Common myeloid progenitor, CD34-positive (primary cell): ENCODE measurements at regions not wholly inside any gene's neighbourhood (a gene's known extent, or its start where the extent isn't known, plus 50 kb on each side); places are given as distances from the start of the nearest gene placed in this dataset.
A peak's percentile ranks its signal among the peaks of the same experiment; 100 is the strongest.

Experiments
- CTCF ChIA-PET: fragments of 350-600 bp; sonication (Branson Sonifier 250); formaldehyde crosslinking; loops from one replicate; lab custom pipeline; 2021; ENCODE audit warnings: antibody characterized with exemption; lab: Charles Lee
- POLR2A ChIA-PET: fragments of 350-600 bp; sonication (Branson Sonifier 250); formaldehyde crosslinking; loops from one replicate; lab custom pipeline; 2021; ENCODE audit warnings: antibody characterized with exemption; lab: Charles Lee
- DNase-seq, 3 donors: peaks; one replicate each; pipeline versions ENCODE4 v3.0.0 to v3.0.0-alpha.2; 2013
- H3K27ac ChIP-seq, 2 experiments: 1 replicate in 1 of 2; 2 replicates in 1 of 2; pipeline ENCODE4 v1.7.0; 2013; ENCODE audit warnings: inconsistent platforms in 2 of 2, low read length in 2 of 2, mild to moderate bottlenecking in 2 of 2, low read depth in 1 of 2, moderate library complexity in 1 of 2; ENCODE audit not compliant: severe bottlenecking in 2 of 2, insufficient read depth in 1 of 2, poor library complexity in 1 of 2
- H3K27me3 ChIP-seq, 5 experiments: replicated peaks in 2 of 5; 1 replicate in 3 of 5; 2 replicates in 2 of 5; pipeline versions ENCODE4 v1.6.1 to v1.7.0; 2013; ENCODE audit warnings: low read length in 4 of 5, mild to moderate bottlenecking in 2 of 5, moderate library complexity in 2 of 5, inconsistent platforms in 1 of 5; ENCODE audit not compliant: insufficient read depth in 5 of 5, control insufficient read depth in 4 of 5
- H3K36me3 ChIP-seq, 4 experiments: 1 replicate in 2 of 4; 2 replicates in 2 of 4; pipeline versions ENCODE4 v1.6.1 to v1.7.0; 2013; ENCODE audit warnings: low read length in 3 of 4, control low read depth in 1 of 4, mild to moderate bottlenecking in 1 of 4; ENCODE audit not compliant: control insufficient read depth in 4 of 4, insufficient read depth in 4 of 4
- H3K4me1 ChIP-seq, 4 experiments: 1 replicate in 3 of 4; 2 replicates in 1 of 4; pipeline versions ENCODE4 v1.6.1 to v1.7.1; 2013; ENCODE audit warnings: low read length in 3 of 4, mild to moderate bottlenecking in 3 of 4, control low read depth in 1 of 4, inconsistent platforms in 1 of 4, moderate library complexity in 1 of 4; ENCODE audit not compliant: control insufficient read depth in 4 of 4, insufficient read depth in 4 of 4; ENCODE audit errors: control extremely low read depth in 1 of 4
- H3K4me3 ChIP-seq, 7 experiments: 1 replicate in 4 of 7; 2 replicates in 3 of 7; pipeline versions ENCODE4 v1.5.1 to v1.7.0; 2013; ENCODE audit warnings: mild to moderate bottlenecking in 7 of 7, low read length in 6 of 7, moderate library complexity in 6 of 7, inconsistent platforms in 2 of 7, low read depth in 2 of 7, control low read depth in 1 of 7; ENCODE audit not compliant: insufficient read depth in 4 of 7, control insufficient read depth in 1 of 7; ENCODE audit errors: extremely low read depth in 1 of 7
- H3K9me3 ChIP-seq, 5 experiments: 1 replicate in 4 of 5; 2 replicates in 1 of 5; pipeline versions ENCODE4 v1.6.1 to v1.7.1; 2013; ENCODE audit warnings: low read length in 4 of 5, mild to moderate bottlenecking in 2 of 5, inconsistent platforms in 1 of 5, low read depth in 1 of 5, moderate library complexity in 1 of 5; ENCODE audit not compliant: control insufficient read depth in 4 of 5, insufficient read depth in 2 of 5; ENCODE audit errors: control extremely low read depth in 1 of 5
- WGBS: methylation state at CpG from one replicate; pipeline ENCODE4 v1.1.5; 2013; ENCODE audit not compliant: insufficient coverage; 5-methylcytosine and 5-hydroxymethylcytosine counted together

- Histone ChIP-seq H3K27ac (no peak overlapping the region), H3K4me3 (no peak overlapping the region), H3K27me3 (no peaks in the 10 kb centered on the region), H3K4me1 (no peaks in the 10 kb centered on the region), H3K9me3 (peaks cover 0 to 4% (median 0%) of the 10 kb centered on the region in 5 experiments), H3K36me3 (no peaks in the 10 kb centered on the region)
- WGBS, result no CpG with 5 or more reads among the region's 1 CpG
- DNase-seq, result no peak
- ChIA-PET CTCF (no interaction called here), POLR2A (no interaction called here)
Measured at GRCh38 chr4:137825505-137825904, 293.2 kb upstream of the PCDH18 start.

GRCh38 chr4:137823007-137823406, 290.7 kb upstream of the PCDH18 start:
- Histone ChIP-seq H3K4me3 (no peak overlapping the region), H3K27ac (no peak overlapping the region), H3K36me3 (no peaks in the 10 kb centered on the region), H3K4me1 (no peaks in the 10 kb centered on the region), H3K9me3 (peaks cover 0 to under 1% (median 0%) of the 10 kb centered on the region in 5 experiments), H3K27me3 (no peaks in the 10 kb centered on the region)
- POLR2A ChIA-PET, result no interaction called here
- WGBS, result 88% methylated on average over 1 of the region's 2 CpGs
- no peak for DNase-seq
- CTCF ChIA-PET, result no interaction called here

GRCh38 chr4:137819964-137820383, 287.7 kb upstream of the PCDH18 start:
- no peaks in the 10 kb centered on the region for H3K9me3 ChIP-seq
- H3K36me3 ChIP-seq, result no peaks in the 10 kb centered on the region
- ChIA-PET POLR2A (no interaction called here), CTCF (interaction anchor here (1.3 to 1.6 kb wide), 2 partner anchors 858 to 860 kb away, joined by 5 to 8 read pairs; no protein-coding TSS in a partner anchor)
- no peak overlapping the region for H3K27ac ChIP-seq
- WGBS, result no CpG with 5 or more reads among the region's 1 CpG
- H3K27me3 ChIP-seq, result no peaks in the 10 kb centered on the region
- H3K4me3 ChIP-seq, result no peak overlapping the region
- no peaks in the 10 kb centered on the region for H3K4me1 ChIP-seq
- peak; percentile 6 to 46 (median 37) for DNase-seq

GRCh38 chr4:137812258-137812657, 280.0 kb upstream of the PCDH18 start:
- WGBS, result 100% methylated on average over 2 of the region's 4 CpGs
- ChIA-PET POLR2A (no interaction called here), CTCF (interaction anchor here (0.7 kb wide), 1 partner anchor 164 kb away, joined by 3 read pairs; no protein-coding TSS in a partner anchor)
- Histone ChIP-seq H3K27ac (no peak overlapping the region), H3K9me3 (no peaks in the 10 kb centered on the region), H3K4me1 (no peaks in the 10 kb centered on the region), H3K27me3 (no peaks in the 10 kb centered on the region), H3K36me3 (no peaks in the 10 kb centered on the region), H3K4me3 (no peak overlapping the region)
- no peak for DNase-seq

- CTCF ChIA-PET, result no interaction called here
Measured at GRCh38 chr4:137806420-137806819, 274.1 kb upstream of the PCDH18 start.

DNA sequence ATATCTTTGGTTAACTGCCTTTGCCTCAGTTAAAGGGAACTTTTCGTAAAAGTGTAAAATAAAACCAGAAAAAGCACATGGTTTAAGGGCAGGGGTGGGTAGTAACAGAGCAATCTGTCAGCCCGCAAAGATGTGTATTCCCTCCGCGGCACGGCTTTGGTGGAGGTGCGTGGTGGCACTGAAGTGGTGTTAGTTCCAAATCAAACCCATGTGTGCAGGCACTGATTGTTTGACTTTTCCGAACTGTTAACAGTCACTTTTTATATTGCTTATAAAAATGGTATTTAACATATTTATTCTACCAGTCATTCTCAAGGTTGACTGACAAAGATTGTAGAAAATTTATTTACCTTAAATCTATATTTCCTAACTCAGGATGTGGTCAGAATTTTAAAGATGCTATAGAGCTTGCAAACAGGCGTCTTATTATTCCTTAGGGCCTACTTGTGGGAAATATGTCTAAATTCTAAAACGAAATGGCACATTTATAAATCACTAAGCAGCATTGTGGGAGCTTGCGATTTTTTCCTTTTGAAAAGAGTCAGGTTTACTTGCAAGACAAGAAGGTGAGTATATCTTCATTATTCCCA, 272.7 kb upstream of the PCDH18 start:
- Histone ChIP-seq H3K27me3 (no peaks in the 10 kb centered on the region), H3K4me3 (no peak overlapping the region), H3K4me1 (no peaks in the 10 kb centered on the region), H3K9me3 (no peaks in the 10 kb centered on the region), H3K36me3 (no peaks in the 10 kb centered on the region), H3K27ac (no peak overlapping the region)
- DNase-seq, result no peak
- 80% methylated on average over 5 of the region's 10 CpGs for WGBS
- POLR2A ChIA-PET, result no interaction called here
- CTCF ChIA-PET, result no interaction called here

More at GRCh38 chr4:137806420-137806819, 274.1 kb upstream of the PCDH18 start:
- Histone ChIP-seq H3K4me1 (no peaks in the 10 kb centered on the region), H3K27ac (no peak overlapping the region), H3K27me3 (no peaks in the 10 kb centered on the region), H3K36me3 (no peaks in the 10 kb centered on the region), H3K4me3 (no peak overlapping the region), H3K9me3 (no peaks in the 10 kb centered on the region)
- no peak for DNase-seq
- WGBS, result no CpG with 5 or more reads among the region's 3 CpGs
- POLR2A ChIA-PET, result no interaction called here

GRCh38 chr4:137800861-137801260, 268.6 kb upstream of the PCDH18 start:
- Histone ChIP-seq H3K9me3 (no peaks in the 10 kb centered on the region), H3K27ac (no peak overlapping the region), H3K4me1 (no peaks in the 10 kb centered on the region), H3K27me3 (no peaks in the 10 kb centered on the region), H3K4me3 (no peak overlapping the region), H3K36me3 (no peaks in the 10 kb centered on the region)
- ChIA-PET CTCF (no interaction called here), POLR2A (no interaction called here)
- WGBS, result no CpG with 5 or more reads among the region's 1 CpG
- no peak for DNase-seq
